HCT116 (cell line): ENCODE measurements at regions not wholly inside any gene's neighbourhood (a gene's known extent, or its start where the extent isn't known, plus 50 kb on each side); places are given as distances from the start of the nearest gene placed in this dataset.

Experiments
- POLR2A ChIP-seq: IDR thresholded peaks from 2 replicates; pipeline ENCODE4 v1.7.0; 2011; ENCODE audit warnings: borderline replicate concordance; ENCODE audit not compliant: insufficient read depth, insufficient read length; ENCODE audit errors: extremely low read depth
- TF ChIP-seq, protein P1 (sequence below), 3 experiments: fragments of 200-600 bp in 1 of 3; sonication (generic) in 1 of 3; IDR thresholded peaks in 2 of 3; conservative IDR thresholded peaks in 1 of 3; 2 replicates each; pipeline ENCODE4 v1.5.1; 2012 to 2017; ENCODE audit warnings: low read depth in 2 of 3, low read length in 2 of 3, antibody characterized with exemption in 1 of 3, borderline replicate concordance in 1 of 3, control low read depth in 1 of 3, mild to moderate bottlenecking in 1 of 3, mixed read lengths in 1 of 3, mixed run types in 1 of 3, moderate library complexity in 1 of 3; ENCODE audit not compliant: insufficient read depth in 1 of 3
- TF ChIP-seq, protein P2 (sequence below): IDR thresholded peaks from 2 replicates; pipeline ENCODE4 v1.6.1; 2012

DNA sequence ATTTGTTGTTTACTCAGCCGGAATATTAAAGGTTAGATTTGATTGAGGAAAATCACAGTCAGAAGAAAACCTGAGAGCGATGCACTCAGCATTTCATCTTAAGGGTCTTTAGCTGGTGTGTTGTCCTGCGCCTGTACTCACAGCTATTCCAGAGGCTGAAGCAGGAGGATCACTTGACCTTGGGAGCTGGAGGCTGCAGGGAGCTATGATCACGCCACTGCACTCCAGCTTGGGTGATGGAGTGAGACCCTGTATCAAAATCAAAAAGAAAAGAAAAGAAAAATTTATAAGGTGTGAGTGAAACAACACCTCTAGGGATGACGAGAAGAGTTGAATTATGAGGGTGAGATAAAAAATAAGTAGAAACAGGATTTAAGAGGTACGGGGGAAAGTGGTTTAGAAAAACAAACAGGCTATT, 165.0 kb downstream of the TRIM27 start:
- TF ChIP-seq, protein P1, sequence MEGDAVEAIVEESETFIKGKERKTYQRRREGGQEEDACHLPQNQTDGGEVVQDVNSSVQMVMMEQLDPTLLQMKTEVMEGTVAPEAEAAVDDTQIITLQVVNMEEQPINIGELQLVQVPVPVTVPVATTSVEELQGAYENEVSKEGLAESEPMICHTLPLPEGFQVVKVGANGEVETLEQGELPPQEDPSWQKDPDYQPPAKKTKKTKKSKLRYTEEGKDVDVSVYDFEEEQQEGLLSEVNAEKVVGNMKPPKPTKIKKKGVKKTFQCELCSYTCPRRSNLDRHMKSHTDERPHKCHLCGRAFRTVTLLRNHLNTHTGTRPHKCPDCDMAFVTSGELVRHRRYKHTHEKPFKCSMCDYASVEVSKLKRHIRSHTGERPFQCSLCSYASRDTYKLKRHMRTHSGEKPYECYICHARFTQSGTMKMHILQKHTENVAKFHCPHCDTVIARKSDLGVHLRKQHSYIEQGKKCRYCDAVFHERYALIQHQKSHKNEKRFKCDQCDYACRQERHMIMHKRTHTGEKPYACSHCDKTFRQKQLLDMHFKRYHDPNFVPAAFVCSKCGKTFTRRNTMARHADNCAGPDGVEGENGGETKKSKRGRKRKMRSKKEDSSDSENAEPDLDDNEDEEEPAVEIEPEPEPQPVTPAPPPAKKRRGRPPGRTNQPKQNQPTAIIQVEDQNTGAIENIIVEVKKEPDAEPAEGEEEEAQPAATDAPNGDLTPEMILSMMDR (IDR thresholded peaks at IDR 0.05 in 2 of 3, conservative IDR thresholded peaks at IDR 0.05 in 1 of 3; ENCODE audit: borderline replicate concordance in 1 of 3, insufficient read depth in 1 of 3, low read depth in 2 of 3, low read length in 2 of 3): no peak
- TF ChIP-seq POLR2A: no peak
- TF ChIP-seq, protein P2, sequence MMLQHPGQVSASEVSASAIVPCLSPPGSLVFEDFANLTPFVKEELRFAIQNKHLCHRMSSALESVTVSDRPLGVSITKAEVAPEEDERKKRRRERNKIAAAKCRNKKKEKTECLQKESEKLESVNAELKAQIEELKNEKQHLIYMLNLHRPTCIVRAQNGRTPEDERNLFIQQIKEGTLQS: no peak
